Right lobe of liver (tissue), 4 donors: ENCODE measurements at regions not wholly inside any gene's neighbourhood (a gene's known extent, or its start where the extent isn't known, plus 50 kb on each side); places are given as distances from the start of the nearest gene placed in this dataset.

ENCODE experiments used
- CTCF ChIP-seq, 4 donors: fragments of 200-600 bp in 3 of 4; fragments of 450-650 bp in 1 of 4; IDR thresholded peaks; one replicate each; pipeline versions ENCODE4 v1.5.1 to v1.8.0; 2016 to 2022; ENCODE audit warnings: antibody characterized with exemption in 4 of 4, mild to moderate bottlenecking in 2 of 4
- POLR2A ChIP-seq: fragments of 450-650 bp; IDR thresholded peaks from one replicate; pipeline ENCODE4 v1.6.1; 2017; ENCODE audit warnings: antibody characterized with exemption, mild to moderate bottlenecking
- donor health status: DM: no; HTN: no; CAD: no.
- donor health status: DM: no; HTN: no; CAD: no.
- donor health status: DM: no; HTN: yes; CAD: no.

GRCh38 chr5:155969537-155969936 lies 357.4 kb upstream of the SGCD start:
- TF ChIP-seq CTCF (IDR thresholded peaks at IDR 0.05), result no peak
- TF ChIP-seq POLR2A, result no peak
